ENCODE measurements at regions not wholly inside any gene's neighbourhood (a gene's known extent, or its start where the extent isn't known, plus 50 kb on each side); places are given as distances from the start of the nearest gene placed in this dataset.

DNA sequence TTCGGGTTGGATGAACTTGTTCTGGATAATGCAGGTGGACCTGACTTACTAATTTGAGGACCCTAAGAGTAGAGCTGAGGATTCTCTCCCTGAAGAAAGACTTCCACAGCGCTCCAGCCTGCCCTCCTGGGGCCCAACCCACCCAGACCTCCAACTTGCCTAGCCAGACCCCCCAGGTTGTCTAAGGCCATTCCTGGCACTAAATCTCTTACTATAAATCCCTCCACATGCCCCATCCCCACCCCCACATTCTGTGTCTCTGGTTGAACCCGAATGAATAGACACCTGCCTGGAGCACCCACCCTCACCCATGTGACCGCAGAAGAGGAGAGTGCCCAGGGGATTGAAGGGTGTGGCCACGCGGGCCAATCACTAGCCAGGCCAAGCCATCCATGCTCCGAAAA, 1480.0 kb downstream of the TBC1D22A start:
- peaks cover 0 to 8% (median 0%) of the 10 kb centered on the region in 4 donors for H3K9me3 ChIP-seq

DNA sequence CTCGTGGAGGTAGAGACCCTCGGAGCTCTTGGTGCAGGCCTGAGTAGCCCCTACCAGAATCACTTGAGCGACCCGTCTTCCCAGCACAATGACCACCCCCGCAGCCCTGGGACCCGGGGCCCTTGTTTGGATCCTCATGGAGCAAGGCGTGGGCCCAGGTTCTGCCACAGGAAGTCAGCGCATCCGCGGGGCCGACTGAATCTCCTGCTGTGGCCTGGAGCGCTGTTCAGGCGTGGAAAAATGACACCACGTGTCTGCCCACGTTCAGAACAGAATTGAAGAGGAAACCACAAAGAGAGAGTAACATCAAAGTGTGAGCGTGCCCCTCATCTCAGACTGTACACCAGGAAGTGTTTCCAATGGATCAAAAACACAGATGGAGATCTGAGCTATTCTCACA, 1479.2 kb downstream of the TBC1D22A start:
- TF ChIP-seq EP300 (IDR thresholded peaks at IDR 0.05) (no peak), POLR2A (IDR thresholded peaks at IDR 0.05) (no peak)
- TF ChIP-seq, protein P1, sequence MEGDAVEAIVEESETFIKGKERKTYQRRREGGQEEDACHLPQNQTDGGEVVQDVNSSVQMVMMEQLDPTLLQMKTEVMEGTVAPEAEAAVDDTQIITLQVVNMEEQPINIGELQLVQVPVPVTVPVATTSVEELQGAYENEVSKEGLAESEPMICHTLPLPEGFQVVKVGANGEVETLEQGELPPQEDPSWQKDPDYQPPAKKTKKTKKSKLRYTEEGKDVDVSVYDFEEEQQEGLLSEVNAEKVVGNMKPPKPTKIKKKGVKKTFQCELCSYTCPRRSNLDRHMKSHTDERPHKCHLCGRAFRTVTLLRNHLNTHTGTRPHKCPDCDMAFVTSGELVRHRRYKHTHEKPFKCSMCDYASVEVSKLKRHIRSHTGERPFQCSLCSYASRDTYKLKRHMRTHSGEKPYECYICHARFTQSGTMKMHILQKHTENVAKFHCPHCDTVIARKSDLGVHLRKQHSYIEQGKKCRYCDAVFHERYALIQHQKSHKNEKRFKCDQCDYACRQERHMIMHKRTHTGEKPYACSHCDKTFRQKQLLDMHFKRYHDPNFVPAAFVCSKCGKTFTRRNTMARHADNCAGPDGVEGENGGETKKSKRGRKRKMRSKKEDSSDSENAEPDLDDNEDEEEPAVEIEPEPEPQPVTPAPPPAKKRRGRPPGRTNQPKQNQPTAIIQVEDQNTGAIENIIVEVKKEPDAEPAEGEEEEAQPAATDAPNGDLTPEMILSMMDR (IDR thresholded peaks at IDR 0.05), result no peak
- no peak for DNase-seq (ENCODE audit: low spot score in 2 of 2)
- Histone ChIP-seq H3K27me3 (peaks cover 0 to 3% of the 10 kb centered on the region in 2 donors), H3K9me3 (peaks cover 0 to 8% (median 0%) of the 10 kb centered on the region in 4 donors), H3K27ac (no peak overlapping the region), H3K4me1 (no peaks in the 10 kb centered on the region), H3K4me3 (no peak overlapping the region), H3K36me3 (no peaks in the 10 kb centered on the region)
- WGBS, 2 donors, result 80 to 81% methylated on average over 16 of the region's 16 CpGs

More for the DNA sequence above, 1480.0 kb downstream of the TBC1D22A start:
- no peak for TF ChIP-seq EP300 (IDR thresholded peaks at IDR 0.05)
- TF ChIP-seq, protein P1 (IDR thresholded peaks at IDR 0.05), result no peak
- H3K4me3 ChIP-seq, result no peak overlapping the region
- no peak overlapping the region for H3K27ac ChIP-seq
- WGBS, 2 donors, result 88 to 89% methylated on average over 4 to 7 of the region's 7 CpGs
- no peaks in the 10 kb centered on the region for H3K36me3 ChIP-seq
- peaks cover 0 to 3% of the 10 kb centered on the region in 2 donors for H3K27me3 ChIP-seq
- no peaks in the 10 kb centered on the region for H3K4me1 ChIP-seq
- DNase-seq (ENCODE audit: low spot score in 2 of 2), result no peak

DNA sequence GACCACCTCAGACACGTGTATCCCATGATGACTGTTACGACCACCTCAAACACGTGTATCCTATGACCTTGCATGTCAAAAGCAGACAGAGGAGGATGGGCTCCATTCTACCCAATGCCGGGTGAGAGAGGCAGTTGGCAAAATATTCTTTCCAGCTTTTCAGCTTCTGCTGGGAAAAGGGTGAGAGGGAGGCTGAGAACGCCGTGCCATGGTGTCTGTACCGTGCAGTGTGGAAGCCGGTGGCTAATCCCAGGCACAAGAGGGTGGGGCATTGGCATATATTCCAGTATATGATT, 1478.4 kb downstream of the TBC1D22A start:
- H3K27me3 ChIP-seq, result no peaks in the 10 kb centered on the region
- DNase-seq (ENCODE audit: low spot score in 2 of 2), result no peak

DNA sequence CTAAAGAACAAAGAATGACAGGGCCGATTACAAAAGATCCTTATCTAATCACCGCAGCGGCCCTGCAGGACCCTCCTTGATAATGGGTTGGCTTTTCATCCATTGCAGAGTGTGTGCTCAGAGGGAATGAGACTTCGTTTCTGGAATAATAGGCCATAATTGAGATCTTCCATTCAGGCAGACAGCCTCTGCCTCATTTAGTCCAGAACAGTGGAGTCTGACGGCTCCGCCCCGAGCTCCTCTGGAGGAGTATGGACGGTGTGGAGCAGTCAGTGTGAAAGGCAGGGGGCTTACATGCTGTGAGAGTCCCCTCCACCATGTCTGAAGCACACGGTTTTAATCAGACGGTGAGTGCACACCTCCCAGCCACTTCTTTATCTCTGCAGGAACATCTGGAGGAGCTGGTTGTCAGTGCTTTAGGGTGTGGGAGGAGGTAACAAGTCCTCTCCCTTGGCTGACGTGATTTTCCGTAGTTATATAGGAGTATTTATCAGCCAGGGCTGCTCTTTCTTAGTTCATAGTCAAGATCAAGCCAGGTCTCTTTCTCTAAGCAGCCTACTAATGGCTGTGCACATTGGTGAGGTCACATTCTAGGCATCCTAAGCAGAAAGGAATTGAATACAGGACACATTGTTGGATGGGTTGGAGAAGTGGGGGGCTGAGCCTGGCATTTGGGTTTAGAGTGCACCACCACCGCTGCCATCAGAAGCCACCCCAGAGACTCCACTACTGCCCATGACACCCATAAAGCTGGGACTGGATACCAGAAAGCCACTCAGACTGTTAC, 1477.9 kb downstream of the TBC1D22A start:
- no peaks in the 10 kb centered on the region for H3K27me3 ChIP-seq
- WGBS, 2 donors, result 45 to 47% methylated on average over 13 of the region's 13 CpGs
- H3K36me3 ChIP-seq, result no peaks in the 10 kb centered on the region
- DNase-seq (ENCODE audit: low spot score in 2 of 2), result no peak
- TF ChIP-seq EP300 (IDR thresholded peaks at IDR 0.05) (no peak), POLR2A (IDR thresholded peaks at IDR 0.05) (no peak)
- TF ChIP-seq, protein P1 (IDR thresholded peaks at IDR 0.05), result no peak
- H3K4me1 ChIP-seq, result no peaks in the 10 kb centered on the region
- no peak overlapping the region for H3K27ac ChIP-seq
- H3K9me3 ChIP-seq, result peaks cover 0 to 8% (median 0%) of the 10 kb centered on the region in 4 donors
- H3K4me3 ChIP-seq, result no peak overlapping the region

More for the DNA sequence above, 1478.4 kb downstream of the TBC1D22A start:
- Histone ChIP-seq H3K4me1 (no peaks in the 10 kb centered on the region), H3K9me3 (peaks cover 0 to 8% (median 0%) of the 10 kb centered on the region in 4 donors), H3K36me3 (no peaks in the 10 kb centered on the region), H3K27ac (no peak overlapping the region), H3K4me3 (no peak overlapping the region)
- WGBS, 2 donors, result 87 to 88% methylated on average over 8 of the region's 8 CpGs
- TF ChIP-seq EP300 (IDR thresholded peaks at IDR 0.05) (no peak), POLR2A (IDR thresholded peaks at IDR 0.05) (no peak)
- TF ChIP-seq, protein P1 (IDR thresholded peaks at IDR 0.05), result no peak

DNA sequence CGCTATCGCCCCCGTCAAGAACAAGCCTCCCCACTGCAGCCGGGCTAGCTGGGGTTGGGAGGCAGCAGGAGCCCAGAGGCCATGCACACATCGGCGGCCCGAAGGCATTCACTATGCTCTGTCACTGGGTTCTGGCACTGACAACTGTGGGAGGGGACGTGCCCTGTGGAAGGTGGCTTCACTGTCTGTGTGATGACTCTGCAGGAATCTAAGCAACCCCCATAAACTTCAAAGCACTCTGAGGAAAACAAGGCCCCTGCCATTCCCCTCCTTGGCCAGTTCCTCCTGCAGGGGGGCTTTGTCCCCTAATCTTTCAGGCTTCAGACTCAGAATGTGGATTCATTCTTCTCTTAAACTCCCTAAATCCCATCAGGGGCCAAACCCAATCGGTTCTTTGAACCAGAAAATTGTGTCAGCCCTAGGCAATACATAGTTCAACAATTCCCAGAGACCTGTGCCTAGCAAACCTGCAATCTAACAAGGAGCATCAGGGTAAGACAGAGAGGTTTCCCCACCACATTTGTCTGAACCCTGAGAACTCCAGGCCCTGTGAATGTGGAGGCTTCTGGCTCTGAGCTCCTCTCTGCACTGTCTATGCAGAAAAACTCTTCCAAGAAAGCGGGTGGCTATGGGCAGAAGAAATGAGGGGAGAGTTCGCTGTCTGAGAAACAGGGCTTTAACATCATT, 1477.2 kb downstream of the TBC1D22A start:
- DNase-seq (ENCODE audit: low spot score in 2 of 2), result no peak
- TF ChIP-seq, protein P1 (IDR thresholded peaks at IDR 0.05), result no peak
- no peak for TF ChIP-seq EP300 (IDR thresholded peaks at IDR 0.05)
- TF ChIP-seq POLR2A (IDR thresholded peaks at IDR 0.05), result no peak

More for the DNA sequence above, 1477.2 kb downstream of the TBC1D22A start:
- 40 to 46% methylated on average over 11 of the region's 11 CpGs for WGBS, 2 donors
- H3K27ac ChIP-seq, result no peak overlapping the region
- no peaks in the 10 kb centered on the region for H3K4me1 ChIP-seq
- H3K27me3 ChIP-seq, result no peaks in the 10 kb centered on the region
- H3K4me3 ChIP-seq, result no peak overlapping the region
- peaks cover 0 to 8% (median 0%) of the 10 kb centered on the region in 4 donors for H3K9me3 ChIP-seq
- H3K36me3 ChIP-seq, result no peaks in the 10 kb centered on the region

Data from tibial nerve (tissue), 4 donors.